HG02973 (cell line): ENCODE measurements at regions not wholly inside any gene's neighbourhood (a gene's known extent, or its start where the extent isn't known, plus 50 kb on each side); places are given as distances from the start of the nearest gene placed in this dataset.
"Not testable (repeated sequence)": the region's sequence is repeated elsewhere in the genome, so short reads cannot be mapped to it uniquely, and the experiment has no call there.

Experiments
- ATAC-seq: cut with Tn5 transposase; IDR thresholded peaks from one replicate; pipeline ENCODE4 v1.9.1; 2021; ENCODE audit warnings: moderate library complexity; ENCODE audit not compliant: unreplicated experiment

DNA sequence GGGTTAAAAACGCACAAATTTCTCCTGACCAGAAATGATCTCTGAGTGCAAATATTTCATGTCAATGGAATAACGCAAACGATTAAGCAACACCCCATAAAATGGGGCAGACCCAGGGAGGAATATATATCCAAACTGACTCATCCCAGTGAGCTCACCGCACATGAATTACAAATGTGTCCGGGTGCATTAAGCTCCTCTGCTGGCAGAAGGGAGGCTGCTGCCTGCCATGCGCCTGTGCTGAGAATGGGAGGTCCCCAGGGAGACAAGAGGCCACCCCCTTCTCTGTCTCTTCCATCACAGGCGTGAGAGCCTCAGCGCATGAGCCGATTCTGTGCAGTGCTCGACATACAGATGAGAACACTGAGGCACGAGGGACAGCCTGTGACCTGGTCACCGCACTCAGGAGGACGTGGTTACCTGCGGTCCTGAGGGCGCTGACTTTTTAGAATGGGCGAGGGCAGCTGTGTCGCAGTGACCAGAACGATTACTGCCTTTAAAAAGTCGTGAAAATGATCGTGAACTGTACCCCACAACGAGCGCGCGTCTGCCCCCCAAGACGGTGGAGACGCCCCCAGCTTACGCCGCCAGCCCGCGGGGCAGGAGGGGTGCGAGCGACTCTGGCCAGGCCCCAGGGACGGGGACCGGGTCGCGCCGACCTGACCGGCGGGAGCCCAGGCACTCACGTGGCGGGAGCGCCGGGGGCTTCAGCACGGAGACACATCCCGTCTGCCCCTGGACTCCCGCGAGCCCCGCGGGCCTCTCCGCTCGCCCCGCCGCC lies 188.5 kb downstream of the ADRA2C start:
- peak; percentile 10 for ATAC-seq

DNA sequence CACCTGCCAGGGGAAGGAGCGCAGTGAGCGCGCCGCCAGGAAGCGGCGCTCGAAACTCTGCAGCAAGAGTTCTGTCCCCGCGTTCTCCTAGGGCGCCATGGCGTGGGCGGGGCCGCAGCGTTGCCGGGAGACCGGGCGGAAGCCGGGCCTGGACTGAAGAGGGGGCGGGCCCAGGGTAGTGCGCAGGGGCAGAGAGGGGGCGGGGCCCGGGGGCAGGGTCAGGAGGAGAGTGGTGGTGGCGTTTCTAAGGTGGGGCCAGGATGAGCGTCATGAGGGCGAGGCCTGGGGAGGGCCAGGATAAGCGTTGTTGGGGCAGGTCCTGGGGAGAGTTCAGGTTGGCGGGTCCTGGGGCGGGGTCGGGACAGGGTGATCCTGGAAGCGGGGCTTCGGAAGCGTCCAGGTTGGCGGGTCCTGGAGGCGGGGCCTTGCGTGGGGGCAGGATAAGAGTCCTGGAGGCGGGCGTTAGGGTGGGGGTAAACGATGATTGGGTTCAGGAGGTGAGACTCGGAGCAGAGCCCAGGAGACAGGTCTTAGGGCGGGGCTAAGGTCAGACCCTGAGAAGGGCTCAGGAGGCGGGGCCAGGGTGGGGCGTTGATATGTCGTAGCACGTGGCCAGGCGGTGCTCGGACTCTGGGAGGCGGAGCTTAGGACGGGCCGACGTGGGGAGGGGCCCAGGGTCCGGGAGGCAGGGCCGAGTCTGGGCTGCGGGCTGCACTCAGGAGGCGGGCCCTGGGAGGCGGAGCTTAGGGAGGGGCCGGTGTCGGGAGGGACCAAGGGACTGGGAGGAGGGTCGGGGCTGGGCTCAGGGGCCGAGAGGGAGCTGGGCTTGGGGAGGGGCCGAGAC lies 189.4 kb downstream of the ADRA2C start:
- peak; percentile 94 for ATAC-seq

DNA sequence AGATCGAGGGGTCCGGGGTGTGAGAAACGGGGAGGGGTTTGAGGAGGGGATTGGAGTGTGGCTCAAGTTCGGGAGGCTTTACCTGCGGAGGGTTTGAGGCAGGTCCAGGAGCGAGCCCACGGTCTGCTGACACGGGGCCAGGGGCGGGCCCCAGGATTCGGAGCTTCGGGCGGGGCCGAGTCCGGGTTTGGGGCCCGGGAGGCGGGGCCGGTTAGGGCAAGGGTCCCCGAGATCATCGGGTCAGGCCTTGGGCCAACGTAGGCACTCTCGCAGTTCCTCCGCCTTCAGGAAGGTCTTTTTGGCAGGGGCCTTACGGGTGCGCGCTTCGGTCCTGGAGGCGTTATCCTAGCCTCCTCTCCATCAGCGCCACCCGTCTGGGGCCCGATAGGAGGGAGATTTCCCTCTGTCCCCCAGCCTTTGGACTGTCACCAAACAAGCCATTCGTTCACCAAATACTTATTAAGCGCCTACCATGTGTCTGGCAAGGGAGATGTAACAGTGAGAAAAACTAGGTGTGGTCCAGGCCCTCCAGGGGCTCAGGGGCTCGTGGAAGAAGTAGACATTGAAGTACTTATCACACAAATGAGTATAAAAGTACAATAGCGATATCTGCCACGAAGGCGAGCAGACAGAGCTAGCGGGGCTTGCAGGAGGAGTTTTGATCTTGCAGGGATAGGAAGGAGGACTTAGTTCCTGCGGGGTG lies 190.1 kb downstream of the ADRA2C start:
- not testable (repeated sequence) for ATAC-seq

DNA sequence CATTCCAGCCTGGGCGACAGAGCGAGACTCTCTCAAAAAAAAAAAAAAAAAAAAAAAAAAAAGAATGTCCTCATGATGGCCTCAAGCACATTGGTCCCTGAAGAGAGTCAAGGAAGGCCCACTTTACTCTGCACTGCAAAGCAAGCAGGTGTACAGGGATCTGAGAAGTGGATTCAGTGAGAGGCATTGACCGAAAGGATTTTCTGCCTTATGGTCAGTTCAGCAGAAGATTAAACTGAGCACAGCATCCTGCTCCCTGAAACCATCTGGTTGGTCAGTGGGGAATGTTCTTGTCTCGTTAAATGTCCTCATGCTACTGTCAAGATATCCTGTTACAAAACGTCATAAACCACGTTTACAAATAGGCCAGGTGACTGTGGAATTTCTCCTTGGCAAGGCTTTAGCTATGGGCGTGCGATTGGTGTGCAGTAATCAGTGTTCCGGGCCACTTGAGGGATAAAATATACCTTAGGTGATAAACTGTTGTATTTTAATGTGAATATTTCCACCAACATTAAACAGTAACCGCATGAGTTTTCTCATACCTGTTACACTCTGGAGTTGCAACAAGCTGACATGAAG lies 195.0 kb downstream of the ADRA2C start:
- not testable (repeated sequence) for ATAC-seq

DNA sequence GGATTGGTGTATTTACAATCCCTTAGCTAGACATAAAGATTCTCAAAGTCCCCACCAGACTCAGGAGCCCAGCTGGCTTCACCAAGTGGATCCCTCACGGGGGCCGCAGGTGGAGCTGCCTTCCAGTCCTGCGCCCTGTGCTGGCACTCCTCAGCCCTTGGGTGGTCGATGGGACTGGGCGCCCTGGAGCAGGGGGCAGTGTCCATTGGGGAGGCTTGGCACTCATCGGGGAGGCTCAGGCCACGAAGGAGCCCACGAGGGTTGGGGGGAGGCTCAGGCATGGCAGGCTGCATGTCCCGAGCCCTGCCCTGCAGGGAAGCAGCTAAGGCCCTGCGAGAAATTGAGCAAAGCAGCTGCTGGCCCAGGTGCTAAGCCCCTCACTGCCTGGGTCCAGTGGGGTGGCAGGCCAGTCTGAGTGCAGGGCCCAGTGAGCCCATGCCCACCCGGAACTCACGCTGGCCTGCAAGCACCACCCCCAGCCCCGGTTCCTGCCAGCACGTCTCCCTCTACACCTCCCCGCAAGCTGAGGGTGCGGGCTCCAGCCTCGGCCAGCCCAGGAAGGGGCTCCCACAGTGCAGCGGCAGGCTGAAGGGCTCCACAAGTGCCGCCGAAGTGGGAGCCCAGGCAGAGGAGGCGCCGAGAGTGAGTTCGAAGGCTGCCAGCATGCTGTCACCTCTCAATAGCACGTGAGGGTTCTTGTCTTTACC lies 198.5 kb downstream of the ADRA2C start:
- ATAC-seq, result not testable (repeated sequence)

DNA sequence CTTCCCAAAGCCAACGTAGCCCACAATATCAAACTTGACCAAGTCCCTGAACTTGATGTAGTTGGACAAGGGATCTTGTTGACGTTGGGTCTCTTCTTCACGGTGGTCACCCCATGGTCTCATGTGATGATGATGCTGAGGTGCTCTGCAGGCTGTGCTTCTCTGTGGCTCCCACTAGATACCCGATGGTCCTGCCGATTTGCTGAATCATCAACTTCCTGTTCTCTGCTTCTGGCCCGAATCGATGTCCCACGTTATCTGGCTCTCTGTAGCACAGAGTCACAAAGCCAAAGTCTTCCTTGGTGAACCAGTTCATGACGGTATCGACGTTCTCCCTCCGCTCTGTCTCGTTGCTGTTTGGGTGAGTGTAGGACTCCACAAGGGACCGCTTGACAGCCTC lies 201.0 kb downstream of the ADRA2C start:
- not testable (repeated sequence) for ATAC-seq

DNA sequence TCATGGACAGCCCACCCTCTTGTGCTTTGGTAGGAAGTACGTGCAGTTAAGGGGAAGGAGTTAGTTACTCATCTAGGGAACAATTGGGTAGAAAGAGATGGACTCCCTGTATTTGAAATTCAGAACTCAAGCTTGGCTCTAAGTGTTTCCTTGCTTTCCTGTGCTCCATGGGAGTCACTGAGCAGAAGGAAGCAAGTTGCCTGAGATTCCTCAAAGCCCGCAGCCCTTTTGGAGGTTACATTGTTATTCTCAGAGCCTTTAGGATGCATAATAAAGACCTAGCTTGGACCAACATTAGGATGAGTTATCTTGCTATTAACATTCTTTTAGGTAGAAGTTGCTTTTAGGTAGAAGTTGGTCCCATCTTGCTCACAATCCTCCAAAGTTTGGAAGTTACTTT lies 206.4 kb downstream of the ADRA2C start:
- ATAC-seq, result not testable (repeated sequence)

DNA sequence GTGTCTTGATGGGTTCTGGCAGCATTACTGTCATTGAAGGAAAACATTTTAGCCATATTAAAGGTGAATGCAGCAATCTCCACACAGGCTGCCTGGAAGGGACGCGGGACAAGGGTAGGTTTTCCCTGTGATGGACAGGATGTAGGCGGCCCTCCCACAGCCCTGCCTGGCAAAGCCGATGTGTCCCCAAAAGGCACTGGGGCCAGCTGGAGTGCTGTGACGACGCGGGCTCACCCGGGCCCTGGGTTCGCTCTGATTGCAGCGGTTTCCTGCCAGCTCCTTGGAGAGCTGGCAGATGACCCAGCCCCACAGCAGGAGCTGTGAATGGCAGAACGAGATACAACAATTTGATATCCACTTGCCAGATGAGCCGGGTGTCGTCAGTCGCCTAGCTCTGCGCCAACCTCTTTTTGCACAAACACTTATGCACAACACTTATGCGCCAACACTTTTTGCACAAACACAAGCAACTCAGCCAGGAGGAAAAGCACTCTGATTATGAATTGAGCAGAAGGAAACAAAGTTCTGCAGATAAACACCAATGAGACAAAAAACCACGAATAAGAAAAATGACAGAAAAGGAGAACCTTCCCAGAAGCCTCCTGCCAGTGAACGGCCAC lies 207.5 kb downstream of the ADRA2C start:
- ATAC-seq, result not testable (repeated sequence)

DNA sequence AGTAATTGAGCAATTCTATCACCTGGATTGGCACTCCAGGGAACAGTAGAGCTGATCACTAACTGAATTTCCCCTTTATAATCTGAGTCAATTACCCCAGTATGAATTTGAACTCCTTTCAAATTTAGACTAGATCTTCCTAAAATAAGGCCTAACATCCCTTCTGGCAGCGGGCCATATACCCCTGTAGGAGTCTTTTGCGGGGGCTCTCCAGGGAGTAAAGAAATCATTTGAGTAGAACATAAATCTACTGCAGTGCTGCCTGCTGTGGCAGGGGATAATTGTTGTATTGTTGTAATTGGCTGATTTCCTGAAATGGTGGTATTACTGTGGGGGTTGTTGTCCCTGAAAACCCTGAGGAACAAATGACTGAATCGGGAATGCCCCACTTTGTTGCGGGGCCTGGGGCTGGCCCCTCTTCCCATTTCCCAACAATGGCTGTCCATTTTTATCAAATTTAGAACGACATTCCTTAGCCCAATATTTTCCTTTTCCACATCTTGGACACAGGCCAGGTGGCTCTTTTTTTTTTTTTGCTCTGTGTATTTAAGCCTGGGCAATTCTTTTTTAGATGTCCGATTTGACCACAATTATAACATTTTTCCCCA lies 217.4 kb downstream of the ADRA2C start:
- not testable (repeated sequence) for ATAC-seq

DNA sequence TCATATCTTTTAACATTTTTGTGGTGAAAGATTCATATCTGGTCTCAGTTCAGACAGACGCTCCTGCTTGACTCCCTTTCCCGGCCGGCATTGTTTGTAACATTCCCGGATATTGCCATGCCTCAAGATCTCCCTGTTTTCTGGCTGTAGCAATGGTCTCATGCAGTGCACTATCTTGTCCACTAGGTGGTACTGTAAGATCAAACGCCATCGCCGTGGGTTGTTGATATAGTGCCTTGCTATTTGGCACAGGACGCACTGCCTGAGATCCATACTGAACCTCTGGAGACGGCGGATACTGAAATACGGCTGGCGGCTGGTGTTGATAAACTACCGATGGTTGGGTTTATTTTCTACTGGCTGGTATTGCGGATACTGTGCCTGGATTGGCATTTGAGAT lies 218.6 kb downstream of the ADRA2C start:
- not testable (repeated sequence) for ATAC-seq

DNA sequence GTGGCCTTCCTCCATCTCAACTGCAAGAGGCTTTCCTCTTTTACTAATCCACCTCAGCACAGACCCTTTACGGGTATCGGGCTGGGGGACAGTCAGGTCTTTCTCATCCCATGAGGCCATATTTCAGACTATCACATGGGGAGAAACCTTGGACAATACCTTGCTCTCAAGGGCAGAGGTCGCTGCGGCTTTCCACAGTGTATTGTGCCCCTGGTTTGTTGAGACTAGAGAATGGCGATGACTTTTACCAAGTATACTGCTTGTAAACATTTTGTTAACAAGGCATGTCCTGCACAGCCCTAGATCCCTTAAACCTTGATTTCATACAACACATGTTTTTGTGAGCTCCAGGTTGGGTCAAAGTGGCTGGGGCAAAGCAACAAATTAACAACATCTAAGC lies 220.2 kb downstream of the ADRA2C start:
- ATAC-seq, result not testable (repeated sequence)

DNA sequence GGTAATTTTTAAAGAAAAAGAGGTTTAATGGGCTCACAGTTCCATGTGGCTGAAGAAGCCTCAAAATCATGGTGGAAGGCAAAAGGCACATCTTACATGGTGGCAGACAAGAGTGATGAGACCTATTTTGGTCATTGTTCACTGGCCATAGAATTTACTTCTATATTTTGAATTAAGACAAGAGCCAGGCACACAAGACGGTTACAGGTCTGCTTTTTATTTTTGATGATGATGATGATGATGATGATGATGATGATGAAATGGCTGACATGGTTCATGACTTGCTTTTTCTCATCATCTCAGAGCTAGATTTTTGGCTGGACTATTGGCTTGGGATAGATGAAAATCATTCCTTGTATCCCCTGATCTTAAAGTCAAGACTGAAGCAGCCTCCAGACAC lies 229.3 kb downstream of the OTOP1 start:
- ATAC-seq, result not testable (repeated sequence)

DNA sequence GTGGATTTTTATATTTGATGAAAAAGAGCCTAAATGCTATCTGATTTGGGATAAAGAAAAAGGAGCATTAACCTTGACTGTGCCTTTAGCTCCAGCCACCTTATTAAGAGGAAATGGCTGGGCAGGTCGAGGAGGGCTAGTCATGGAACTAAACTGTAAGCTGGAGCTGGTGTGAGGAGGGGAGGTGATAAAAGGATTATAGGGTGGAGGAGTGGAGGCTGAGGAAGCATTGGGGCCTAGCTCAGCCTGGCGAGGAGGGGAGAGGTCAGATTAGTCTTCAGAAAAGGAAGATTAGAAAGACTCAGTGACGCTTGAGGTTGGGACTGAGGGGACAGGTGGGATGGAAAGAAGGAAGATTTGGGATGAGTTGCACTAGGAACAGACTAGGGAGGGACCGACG lies 222.7 kb downstream of the OTOP1 start:
- ATAC-seq, result not testable (repeated sequence)

DNA sequence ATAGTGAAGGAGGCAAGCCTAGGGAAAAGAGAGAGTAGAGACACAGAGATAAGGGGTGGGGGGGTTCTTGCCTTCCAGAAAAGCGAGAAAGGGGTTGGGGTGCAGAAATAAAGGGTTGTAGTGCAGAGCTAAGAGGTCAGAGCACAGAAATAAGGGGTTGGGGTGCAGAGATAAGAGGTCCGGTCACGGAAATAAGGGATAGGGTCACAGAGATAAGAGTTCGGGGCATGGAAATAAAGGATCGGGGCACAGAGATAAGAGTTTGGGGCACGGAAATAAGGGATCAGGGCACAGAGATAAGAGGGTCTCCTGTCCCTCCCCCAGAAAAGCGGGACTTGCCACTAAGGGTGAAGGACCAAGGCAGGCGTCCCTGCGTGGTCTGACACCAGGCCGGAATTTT lies 222.0 kb downstream of the OTOP1 start:
- not testable (repeated sequence) for ATAC-seq

DNA sequence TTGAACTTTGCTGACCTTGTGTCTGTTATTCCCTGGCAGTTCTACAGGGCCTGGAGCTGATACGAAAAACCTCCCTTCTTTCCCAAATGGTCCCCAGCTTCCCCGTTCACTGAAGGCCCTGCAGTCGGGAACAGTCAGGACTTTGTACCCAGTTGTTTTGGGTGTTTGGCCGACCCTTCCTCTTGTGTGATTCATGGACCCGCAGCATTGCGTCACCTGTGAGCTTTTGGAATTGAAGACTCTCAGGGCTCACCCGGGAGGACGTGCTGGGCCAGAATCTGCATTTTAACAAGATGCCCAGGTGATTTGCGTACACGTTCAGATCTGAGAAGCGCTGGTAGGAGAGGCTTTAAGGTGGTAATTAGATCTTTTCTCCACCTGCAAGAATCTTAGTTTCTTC lies 220.4 kb downstream of the OTOP1 start:
- ATAC-seq, result not testable (repeated sequence)

DNA sequence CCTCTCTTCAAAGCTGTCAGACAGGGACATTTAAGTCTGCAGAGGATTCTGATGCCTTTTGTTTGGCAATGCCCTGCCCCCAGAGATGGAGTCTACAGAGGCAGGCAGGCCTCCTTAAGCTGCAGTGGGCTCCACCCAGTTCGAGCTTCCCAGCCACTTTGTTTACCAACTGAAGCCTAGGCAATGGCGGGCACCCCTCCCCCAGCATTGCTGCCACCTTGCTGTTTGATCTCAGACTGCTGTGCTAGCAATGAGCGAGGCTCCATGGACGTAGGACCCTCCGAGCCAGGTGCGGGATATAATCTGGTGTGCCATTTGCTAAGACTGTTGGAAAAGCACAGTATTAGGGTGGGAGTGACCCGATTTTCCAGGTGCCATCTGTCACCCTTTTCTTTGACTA lies 207.7 kb downstream of the OTOP1 start:
- ATAC-seq, result not testable (repeated sequence)

DNA sequence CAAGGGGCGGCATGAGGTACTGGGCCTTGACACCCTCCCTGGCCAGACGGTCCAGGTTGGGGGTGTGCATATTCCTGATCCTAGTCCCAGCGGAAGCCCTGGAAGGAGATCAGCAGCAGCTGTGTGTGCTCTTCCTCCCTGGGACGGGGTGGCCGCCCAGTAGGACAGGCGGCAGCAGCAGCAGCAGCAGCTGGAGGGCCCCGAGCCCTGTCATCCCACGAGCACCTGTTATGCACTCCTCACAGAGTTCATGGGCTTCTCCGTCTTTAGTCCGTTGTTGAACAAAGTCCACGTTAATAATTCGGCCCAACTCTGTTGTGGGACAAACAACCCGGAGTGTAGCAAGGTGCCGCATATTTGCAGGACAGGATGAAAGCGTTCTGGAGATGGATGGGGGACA lies 205.6 kb downstream of the OTOP1 start:
- ATAC-seq, result not testable (repeated sequence)

DNA sequence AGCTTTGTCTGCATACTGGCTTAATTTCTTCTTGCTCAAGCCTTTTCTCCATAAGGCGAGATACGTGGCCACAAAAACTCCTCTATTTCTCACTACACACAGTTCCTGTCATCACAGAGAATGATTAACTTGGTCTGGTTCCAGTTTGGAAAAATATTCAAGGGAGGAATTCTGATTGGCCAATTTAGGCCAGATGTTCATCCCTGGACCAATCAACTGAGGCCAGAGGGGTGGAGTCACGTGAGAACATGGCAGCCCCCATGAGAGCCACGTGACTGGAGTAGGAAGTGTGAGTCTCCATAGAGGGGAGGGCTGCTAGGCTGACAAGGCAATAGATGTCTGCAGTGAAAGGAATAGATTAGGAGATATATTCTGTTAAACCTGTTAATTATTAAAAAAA lies 200.0 kb downstream of the OTOP1 start:
- not testable (repeated sequence) for ATAC-seq

DNA sequence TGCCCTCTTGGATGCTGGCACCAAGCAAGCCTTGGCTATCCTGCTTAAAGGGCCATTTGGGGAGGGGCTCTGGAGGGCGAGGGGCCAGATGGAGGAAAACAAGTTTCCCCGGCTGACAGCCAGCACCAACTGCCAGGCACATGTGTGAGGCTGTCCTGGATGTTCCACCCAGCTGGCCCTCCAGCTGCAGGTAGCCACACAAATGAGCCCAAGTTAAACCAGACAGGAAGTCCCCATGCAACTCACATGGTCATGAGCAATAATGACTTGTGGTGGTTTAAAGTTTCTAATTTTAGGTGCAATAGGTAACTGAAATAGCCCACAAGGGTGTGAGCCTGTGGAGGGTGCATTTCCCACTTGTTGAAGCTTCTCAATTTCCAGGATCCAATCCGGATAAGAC lies 198.0 kb downstream of the OTOP1 start:
- ATAC-seq, result not testable (repeated sequence)
